Breast epithelium (tissue), 3 donors: ENCODE measurements at regions not wholly inside any gene's neighbourhood (a gene's known extent, or its start where the extent isn't known, plus 50 kb on each side); places are given as distances from the start of the nearest gene placed in this dataset.

Experiments
- POLR2A ChIP-seq: fragments of 450-650 bp; IDR thresholded peaks from one replicate; pipeline ENCODE4 v1.6.1; 2016; ENCODE audit warnings: antibody characterized with exemption, mild to moderate bottlenecking, moderate library complexity
- POLR2AphosphoS5 ChIP-seq, 3 donors: sonication (generic); formaldehyde crosslinking; IDR thresholded peaks; one replicate each; pipeline ENCODE4 v1.6.1; 2017; ENCODE audit warnings: antibody characterized with exemption in 3 of 3
- TF ChIP-seq, protein P1 (sequence below), 3 donors: fragments of 450-650 bp; IDR thresholded peaks; one replicate each; pipeline ENCODE4 v1.5.1; 2016 to 2017; ENCODE audit warnings: antibody characterized with exemption in 3 of 3, mild to moderate bottlenecking in 3 of 3, moderate library complexity in 3 of 3

DNA sequence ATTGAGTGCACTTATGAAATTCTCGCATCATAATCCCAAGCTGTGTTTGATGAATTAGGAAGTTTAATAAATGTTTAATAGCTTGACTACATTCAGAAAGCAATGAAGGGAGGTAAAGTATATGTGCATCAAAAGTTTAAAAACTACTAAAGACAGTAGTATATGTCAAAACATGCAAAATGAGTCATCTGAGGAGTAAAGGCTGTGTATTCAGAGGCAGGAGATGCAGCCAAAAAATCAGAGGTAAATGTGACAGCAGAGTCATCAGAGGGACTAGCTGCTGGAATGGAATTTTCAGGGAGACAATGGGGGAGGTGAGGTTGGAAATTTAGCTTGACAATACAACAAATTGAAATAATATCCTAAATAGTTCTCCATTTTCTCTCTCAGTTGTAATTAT, 127.0 kb upstream of the FUNDC1 start:
- TF ChIP-seq, protein P1, sequence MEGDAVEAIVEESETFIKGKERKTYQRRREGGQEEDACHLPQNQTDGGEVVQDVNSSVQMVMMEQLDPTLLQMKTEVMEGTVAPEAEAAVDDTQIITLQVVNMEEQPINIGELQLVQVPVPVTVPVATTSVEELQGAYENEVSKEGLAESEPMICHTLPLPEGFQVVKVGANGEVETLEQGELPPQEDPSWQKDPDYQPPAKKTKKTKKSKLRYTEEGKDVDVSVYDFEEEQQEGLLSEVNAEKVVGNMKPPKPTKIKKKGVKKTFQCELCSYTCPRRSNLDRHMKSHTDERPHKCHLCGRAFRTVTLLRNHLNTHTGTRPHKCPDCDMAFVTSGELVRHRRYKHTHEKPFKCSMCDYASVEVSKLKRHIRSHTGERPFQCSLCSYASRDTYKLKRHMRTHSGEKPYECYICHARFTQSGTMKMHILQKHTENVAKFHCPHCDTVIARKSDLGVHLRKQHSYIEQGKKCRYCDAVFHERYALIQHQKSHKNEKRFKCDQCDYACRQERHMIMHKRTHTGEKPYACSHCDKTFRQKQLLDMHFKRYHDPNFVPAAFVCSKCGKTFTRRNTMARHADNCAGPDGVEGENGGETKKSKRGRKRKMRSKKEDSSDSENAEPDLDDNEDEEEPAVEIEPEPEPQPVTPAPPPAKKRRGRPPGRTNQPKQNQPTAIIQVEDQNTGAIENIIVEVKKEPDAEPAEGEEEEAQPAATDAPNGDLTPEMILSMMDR (IDR thresholded peaks at IDR 0.05): no peak
- TF ChIP-seq POLR2A (no peak), POLR2AphosphoS5 (IDR thresholded peaks at IDR 0.05) (no peak)
